ENCODE measurements at regions not wholly inside any gene's neighbourhood (a gene's known extent, or its start where the extent isn't known, plus 50 kb on each side); places are given as distances from the start of the nearest gene placed in this dataset.

DNA sequence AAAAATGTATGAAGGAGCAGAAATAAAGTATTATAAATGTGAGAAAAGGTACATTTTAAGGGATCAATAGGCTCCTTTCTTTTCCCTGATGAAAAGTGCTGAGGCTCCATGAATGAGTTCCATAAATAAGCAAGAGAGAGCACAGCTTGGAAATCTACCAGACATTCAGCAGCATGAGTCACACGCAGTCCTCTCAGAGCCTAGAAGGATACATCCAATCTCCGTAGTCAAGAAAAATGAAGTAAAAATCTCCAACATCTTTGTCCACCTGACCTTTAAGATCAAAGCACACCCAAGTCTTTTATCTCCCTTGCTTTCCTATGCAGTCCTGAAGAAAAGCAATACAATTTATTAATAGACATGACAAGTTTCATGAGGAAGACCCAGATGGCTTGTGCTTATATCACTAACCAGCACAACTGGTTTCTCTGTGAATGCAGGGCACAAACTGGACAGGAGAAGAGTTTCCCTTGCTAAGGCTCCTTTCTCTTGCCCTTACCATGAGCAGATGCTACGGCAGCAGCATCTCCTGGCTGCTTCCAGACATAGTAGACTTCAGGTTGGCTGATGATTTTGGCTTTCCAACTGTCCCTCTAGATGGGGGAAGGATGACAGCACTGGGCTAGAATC, 730.8 kb downstream of the EFNB2 start:
- TF ChIP-seq, protein P1, sequence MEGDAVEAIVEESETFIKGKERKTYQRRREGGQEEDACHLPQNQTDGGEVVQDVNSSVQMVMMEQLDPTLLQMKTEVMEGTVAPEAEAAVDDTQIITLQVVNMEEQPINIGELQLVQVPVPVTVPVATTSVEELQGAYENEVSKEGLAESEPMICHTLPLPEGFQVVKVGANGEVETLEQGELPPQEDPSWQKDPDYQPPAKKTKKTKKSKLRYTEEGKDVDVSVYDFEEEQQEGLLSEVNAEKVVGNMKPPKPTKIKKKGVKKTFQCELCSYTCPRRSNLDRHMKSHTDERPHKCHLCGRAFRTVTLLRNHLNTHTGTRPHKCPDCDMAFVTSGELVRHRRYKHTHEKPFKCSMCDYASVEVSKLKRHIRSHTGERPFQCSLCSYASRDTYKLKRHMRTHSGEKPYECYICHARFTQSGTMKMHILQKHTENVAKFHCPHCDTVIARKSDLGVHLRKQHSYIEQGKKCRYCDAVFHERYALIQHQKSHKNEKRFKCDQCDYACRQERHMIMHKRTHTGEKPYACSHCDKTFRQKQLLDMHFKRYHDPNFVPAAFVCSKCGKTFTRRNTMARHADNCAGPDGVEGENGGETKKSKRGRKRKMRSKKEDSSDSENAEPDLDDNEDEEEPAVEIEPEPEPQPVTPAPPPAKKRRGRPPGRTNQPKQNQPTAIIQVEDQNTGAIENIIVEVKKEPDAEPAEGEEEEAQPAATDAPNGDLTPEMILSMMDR (IDR thresholded peaks at IDR 0.05; ENCODE audit: insufficient read depth, low read depth, low read length), result no peak
- no peak overlapping the region for H3K4me3 ChIP-seq (ENCODE audit: low read depth, low read length)
- DNase-seq (ENCODE audit: low read depth), result peak; percentile 0
- ChIA-PET CTCF (no interaction called here), POLR2A (no interaction called here)
- no peaks in the 10 kb centered on the region for H3K36me3 ChIP-seq (ENCODE audit: control insufficient read depth, insufficient read depth, low read length)
- H3K27me3 ChIP-seq (ENCODE audit: control insufficient read depth, insufficient read depth, low read length), result no peaks in the 10 kb centered on the region

DNA sequence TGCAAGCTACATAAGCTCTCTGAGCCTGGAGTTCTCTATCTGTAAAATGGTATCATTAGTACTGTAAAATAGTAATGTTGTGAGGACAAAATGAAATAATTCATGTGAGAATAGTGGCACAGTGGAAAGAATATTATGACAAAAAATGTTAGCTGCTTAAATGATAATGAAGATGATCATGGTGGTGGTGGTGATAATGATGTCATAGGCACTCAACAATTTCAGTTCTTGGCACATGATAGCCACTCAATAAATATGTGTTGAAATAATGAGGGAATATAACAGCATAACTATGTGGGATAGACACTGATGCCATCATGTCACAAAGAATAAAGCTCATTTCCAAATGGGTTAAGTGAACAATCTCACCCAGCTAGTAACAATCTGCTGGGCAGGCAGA, 736.3 kb downstream of the EFNB2 start:
- TF ChIP-seq, protein P1 (IDR thresholded peaks at IDR 0.05; ENCODE audit: insufficient read depth, low read depth, low read length), result no peak
- ChIA-PET CTCF (no interaction called here), POLR2A (no interaction called here)

DNA sequence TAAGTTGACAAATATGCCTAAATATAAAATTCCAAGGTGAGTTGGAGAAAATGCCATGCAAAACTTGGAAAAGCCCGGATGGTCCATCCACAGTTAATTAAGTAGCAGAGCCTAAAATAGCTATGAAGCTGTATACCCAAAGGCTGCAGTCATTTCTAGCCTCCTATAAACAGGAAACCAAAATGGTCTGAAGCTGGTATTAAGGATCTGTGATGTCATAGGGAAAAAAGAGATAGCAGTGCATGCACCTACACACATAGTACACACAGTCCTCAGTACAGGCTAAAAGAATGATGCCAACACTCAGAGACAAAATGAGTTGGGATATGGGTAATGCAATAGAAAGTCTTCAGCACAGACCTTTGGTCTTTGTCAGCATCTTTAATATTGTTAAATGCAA, 736.9 kb downstream of the EFNB2 start:
- DNase-seq (ENCODE audit: low read depth), result no peak
- no peaks in the 10 kb centered on the region for H3K27me3 ChIP-seq (ENCODE audit: control insufficient read depth, insufficient read depth, low read length)
- H3K4me3 ChIP-seq (ENCODE audit: low read depth, low read length), result no peak overlapping the region
- ChIA-PET POLR2A (no interaction called here), CTCF (no interaction called here)
- no peaks in the 10 kb centered on the region for H3K36me3 ChIP-seq (ENCODE audit: control insufficient read depth, insufficient read depth, low read length)
- TF ChIP-seq, protein P1 (IDR thresholded peaks at IDR 0.05; ENCODE audit: insufficient read depth, low read depth, low read length), result no peak

More for the DNA sequence above, 736.3 kb downstream of the EFNB2 start:
- Histone ChIP-seq H3K36me3 (ENCODE audit: control insufficient read depth, insufficient read depth, low read length) (no peaks in the 10 kb centered on the region), H3K4me3 (ENCODE audit: low read depth, low read length) (no peak overlapping the region), H3K27me3 (ENCODE audit: control insufficient read depth, insufficient read depth, low read length) (no peaks in the 10 kb centered on the region)
- no peak for DNase-seq (ENCODE audit: low read depth)

DNA sequence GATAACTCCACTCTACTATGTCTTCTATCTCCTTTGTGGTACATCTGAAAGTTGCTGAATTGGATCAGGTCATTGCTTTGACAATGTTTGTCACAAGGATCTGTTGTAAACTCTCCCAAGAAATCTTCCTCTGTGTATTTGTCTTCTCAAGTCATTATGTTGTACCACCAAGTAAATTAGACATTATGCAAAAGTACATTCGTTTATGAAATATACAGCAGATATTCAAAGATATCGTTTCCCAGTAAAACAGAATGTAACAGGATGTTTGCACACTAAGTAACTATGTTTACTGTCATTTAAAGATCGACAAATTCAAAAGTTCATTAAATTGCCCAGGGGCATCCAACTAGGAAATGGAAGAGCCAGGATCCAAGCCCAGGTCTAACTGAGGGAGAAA, 739.4 kb downstream of the EFNB2 start:
- CTCF ChIA-PET, result no interaction called here
- DNase-seq (ENCODE audit: low read depth), result no peak
- POLR2A ChIA-PET, result no interaction called here

DNA sequence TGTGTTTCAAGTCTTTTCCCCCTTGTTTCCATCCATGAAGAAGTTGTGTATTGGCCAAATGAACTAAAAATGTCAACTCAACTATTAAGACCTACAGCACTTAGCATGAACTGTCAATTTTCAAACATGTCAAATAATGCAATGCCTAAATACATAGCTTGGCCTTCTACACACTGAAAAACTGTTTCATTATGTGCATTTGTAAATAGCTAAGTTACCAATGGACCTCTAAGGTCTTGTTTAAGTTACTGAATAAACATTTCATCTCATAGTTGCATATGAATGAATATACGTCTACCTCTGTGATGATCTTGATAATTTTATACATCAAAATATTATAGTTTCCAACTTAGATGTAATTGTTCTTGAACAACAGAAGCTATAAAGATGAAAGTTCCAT, 744.5 kb downstream of the EFNB2 start:
- ChIA-PET POLR2A (no interaction called here), CTCF (no interaction called here)
- H3K27me3 ChIP-seq (ENCODE audit: control insufficient read depth, insufficient read depth, low read length), result no peaks in the 10 kb centered on the region
- TF ChIP-seq, protein P1 (IDR thresholded peaks at IDR 0.05; ENCODE audit: insufficient read depth, low read depth, low read length), result no peak
- no peaks in the 10 kb centered on the region for H3K36me3 ChIP-seq (ENCODE audit: control insufficient read depth, insufficient read depth, low read length)
- no peak for DNase-seq (ENCODE audit: low read depth)
- H3K4me3 ChIP-seq (ENCODE audit: low read depth, low read length), result no peak overlapping the region

More for the DNA sequence above, 739.4 kb downstream of the EFNB2 start:
- Histone ChIP-seq H3K27me3 (ENCODE audit: control insufficient read depth, insufficient read depth, low read length) (no peaks in the 10 kb centered on the region), H3K36me3 (ENCODE audit: control insufficient read depth, insufficient read depth, low read length) (no peaks in the 10 kb centered on the region), H3K4me3 (ENCODE audit: low read depth, low read length) (no peak overlapping the region)
- TF ChIP-seq, protein P1 (IDR thresholded peaks at IDR 0.05; ENCODE audit: insufficient read depth, low read depth, low read length), result no peak

Data from BJ (cell line).